ENCODE measurements at regions not wholly inside any gene's neighbourhood (a gene's known extent, or its start where the extent isn't known, plus 50 kb on each side); places are given as distances from the start of the nearest gene placed in this dataset.

GRCh38 chr14:53608369-53608768, 348.3 kb downstream of the BMP4 start:
- no peak for DNase-seq
- no peak overlapping the region for H3K4me3 ChIP-seq
- H3K9me3 ChIP-seq, result no peaks in the 10 kb centered on the region
- H3K27me3 ChIP-seq (ENCODE audit: low read depth), result no peaks in the 10 kb centered on the region
- no peak overlapping the region for H3K27ac ChIP-seq
- no peak for TF ChIP-seq CTCF (IDR thresholded peaks at IDR 0.05)
- no peak for ATAC-seq
- intact Hi-C loops (cut with DNase I), result no loop called here
- H3K4me1 ChIP-seq, result no peaks in the 10 kb centered on the region
- no peaks in the 10 kb centered on the region for H3K36me3 ChIP-seq

GRCh38 chr14:53606203-53606602, 350.4 kb downstream of the BMP4 start:
- Histone ChIP-seq H3K4me3 (no peak overlapping the region), H3K36me3 (no peaks in the 10 kb centered on the region), H3K27me3 (ENCODE audit: low read depth) (no peaks in the 10 kb centered on the region), H3K27ac (no peak overlapping the region), H3K4me1 (no peaks in the 10 kb centered on the region), H3K9me3 (no peaks in the 10 kb centered on the region)
- intact Hi-C loops (cut with DNase I), result no loop called here
- DNase-seq, result no peak
- ATAC-seq, result no peak
- no peak for TF ChIP-seq CTCF (IDR thresholded peaks at IDR 0.05)

- ATAC-seq (no peak), DNase-seq (no peak)
- intact Hi-C loops (cut with DNase I), result no loop called here
These were observed 351.1 kb downstream of the BMP4 start for GRCh38 chr14:53605562-53605961.

GRCh38 chr14:53603994-53604393, 352.6 kb downstream of the BMP4 start:
- no peaks in the 10 kb centered on the region for H3K36me3 ChIP-seq
- no peak for TF ChIP-seq CTCF (IDR thresholded peaks at IDR 0.05)
- H3K4me1 ChIP-seq, result no peaks in the 10 kb centered on the region
- no peak for DNase-seq
- no peak for ATAC-seq
- H3K27ac ChIP-seq, result no peak overlapping the region
- intact Hi-C loops (cut with DNase I), result no loop called here
- no peaks in the 10 kb centered on the region for H3K27me3 ChIP-seq (ENCODE audit: low read depth)
- no peaks in the 10 kb centered on the region for H3K9me3 ChIP-seq
- H3K4me3 ChIP-seq, result no peak overlapping the region

More at GRCh38 chr14:53605562-53605961, 351.1 kb downstream of the BMP4 start:
- no peak for TF ChIP-seq CTCF (IDR thresholded peaks at IDR 0.05)
- no peaks in the 10 kb centered on the region for H3K9me3 ChIP-seq
- no peaks in the 10 kb centered on the region for H3K27me3 ChIP-seq (ENCODE audit: low read depth)
- no peak overlapping the region for H3K4me3 ChIP-seq
- H3K27ac ChIP-seq, result no peak overlapping the region
- no peaks in the 10 kb centered on the region for H3K36me3 ChIP-seq
- no peaks in the 10 kb centered on the region for H3K4me1 ChIP-seq

- no peaks in the 10 kb centered on the region for H3K4me1 ChIP-seq
- no peak for TF ChIP-seq CTCF (IDR thresholded peaks at IDR 0.05)
- no peaks in the 10 kb centered on the region for H3K27me3 ChIP-seq (ENCODE audit: low read depth)
- H3K36me3 ChIP-seq, result no peaks in the 10 kb centered on the region
- H3K4me3 ChIP-seq, result no peak overlapping the region
- H3K27ac ChIP-seq, result no peak overlapping the region
- ATAC-seq (no peak), DNase-seq (no peak)
- intact Hi-C loops (cut with DNase I), result no loop called here
- H3K9me3 ChIP-seq, result no peaks in the 10 kb centered on the region
These were observed 355.2 kb downstream of the BMP4 start for GRCh38 chr14:53601409-53601808.
